ENCODE measurements at regions not wholly inside any gene's neighbourhood (a gene's known extent, or its start where the extent isn't known, plus 50 kb on each side); places are given as distances from the start of the nearest gene placed in this dataset.

DNA sequence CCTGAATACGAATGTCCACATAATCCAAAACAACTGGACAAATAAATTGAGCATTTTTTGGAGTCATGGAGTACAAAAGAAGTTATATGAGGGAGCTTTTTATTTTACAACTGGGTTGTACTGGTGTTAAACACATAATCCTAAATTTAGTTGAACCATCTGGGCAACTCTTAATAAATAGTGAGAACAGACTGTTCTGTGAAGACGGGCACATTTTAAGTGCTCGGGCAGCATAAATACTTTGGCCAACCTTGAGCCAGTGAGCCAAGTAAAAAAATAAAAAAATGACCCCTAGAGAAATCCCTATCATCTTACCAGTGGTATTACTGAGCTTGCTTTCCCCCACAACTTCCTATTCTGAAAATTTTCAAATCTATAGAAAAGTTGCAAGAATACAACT lies 50.9 kb upstream of the PSME4 start:
- TF ChIP-seq EZH2 (IDR thresholded peaks at IDR 0.05; ENCODE audit: insufficient read depth, poor library complexity, severe bottlenecking): no peak
- TF ChIP-seq EZH2phosphoT487 (IDR thresholded peaks at IDR 0.05; ENCODE audit: insufficient read depth, low read depth): no peak

Data from GM23248 (cell line).